Neutrophil (primary cell): ENCODE measurements at regions not wholly inside any gene's neighbourhood (a gene's known extent, or its start where the extent isn't known, plus 50 kb on each side); places are given as distances from the start of the nearest gene placed in this dataset.
"Not testable (repeated sequence)": the region's sequence is repeated elsewhere in the genome, so short reads cannot be mapped to it uniquely, and the experiment has no call there.

ENCODE experiments used
- H3K27ac ChIP-seq: fragments of 200-600 bp; sonication (generic); 2 replicates; pipeline ENCODE4 v1.5.1; 2016; ENCODE audit warnings: mild to moderate bottlenecking, moderate library complexity
- H3K27me3 ChIP-seq: fragments of 200-600 bp; sonication (generic); 2 replicates; pipeline ENCODE4 v1.6.0; 2016; ENCODE audit warnings: mild to moderate bottlenecking
- H3K36me3 ChIP-seq: fragments of 200-600 bp; sonication (generic); 2 replicates; pipeline ENCODE4 v1.5.1; 2017
- H3K4me1 ChIP-seq, 2 experiments: fragments of 200-600 bp in 1 of 2; sonication (generic) in 1 of 2; 1 replicate in 1 of 2; 2 replicates in 1 of 2; pipeline versions ENCODE4 v1.5.1 to v1.6.1; 2013 to 2016; ENCODE audit warnings: low read depth in 1 of 2, low read length in 1 of 2, mild to moderate bottlenecking in 1 of 2, moderate library complexity in 1 of 2; ENCODE audit not compliant: control insufficient read depth in 1 of 2, insufficient read depth in 1 of 2
- H3K4me3 ChIP-seq, 2 experiments: fragments of 200-600 bp in 1 of 2; sonication (generic) in 1 of 2; 1 replicate in 1 of 2; 2 replicates in 1 of 2; pipeline ENCODE4 v1.5.1; 2013 to 2016; ENCODE audit warnings: low read depth in 1 of 2, low read length in 1 of 2, mild to moderate bottlenecking in 1 of 2, moderate library complexity in 1 of 2
- H3K9me3 ChIP-seq: fragments of 200-600 bp; sonication (generic); 2 replicates; pipeline ENCODE4 v1.5.1; 2016
- CTCF ChIP-seq: fragments of 200-600 bp; sonication (generic); IDR thresholded peaks from 2 replicates; pipeline ENCODE4 v1.5.1; 2016; ENCODE audit warnings: antibody characterized with exemption

GRCh38 chr5:177894681-177895453 lies 101.2 kb downstream of the PROP1 start:
- H3K27ac ChIP-seq, H3K4me3 ChIP-seq, H3K4me1 ChIP-seq, H3K9me3 ChIP-seq, H3K27me3 ChIP-seq, H3K36me3 ChIP-seq: not testable (repeated sequence)

- not testable (repeated sequence) for H3K27ac ChIP-seq, H3K36me3 ChIP-seq, H3K27me3 ChIP-seq, H3K9me3 ChIP-seq, H3K4me3 ChIP-seq, H3K4me1 ChIP-seq
Measured at GRCh38 chr5:177892357-177892665, 103.7 kb downstream of the PROP1 start.

GRCh38 chr5:177891547-177892356 lies 104.3 kb downstream of the PROP1 start:
- H3K36me3 ChIP-seq, H3K4me1 ChIP-seq, H3K27me3 ChIP-seq, H3K27ac ChIP-seq, H3K4me3 ChIP-seq, H3K9me3 ChIP-seq: not testable (repeated sequence)
- TF ChIP-seq CTCF, result peak; percentile 37

GRCh38 chr5:177883295-177883694 lies 100.6 kb upstream of the FAM153A start:
- H3K27me3 ChIP-seq, H3K27ac ChIP-seq, H3K4me1 ChIP-seq, H3K36me3 ChIP-seq, H3K4me3 ChIP-seq, H3K9me3 ChIP-seq: not testable (repeated sequence)

- H3K9me3 ChIP-seq, H3K4me1 ChIP-seq, H3K36me3 ChIP-seq, H3K27ac ChIP-seq, H3K27me3 ChIP-seq: not testable (repeated sequence)
- peak overlapping the region in 1 of 2 experiments; percentile 29 for H3K4me3 ChIP-seq
Measured at GRCh38 chr5:177875900-177876238, 93.2 kb upstream of the FAM153A start.

- not testable (repeated sequence) for H3K36me3 ChIP-seq, H3K9me3 ChIP-seq, H3K27me3 ChIP-seq, H3K27ac ChIP-seq, H3K4me1 ChIP-seq
- H3K4me3 ChIP-seq, result peak overlapping the region; percentile 29 to 36
Measured at GRCh38 chr5:177875013-177875899, 92.6 kb upstream of the FAM153A start.

- H3K4me1 ChIP-seq, H3K9me3 ChIP-seq, H3K27ac ChIP-seq: not testable (repeated sequence)
Measured at GRCh38 chr5:177863822-177864446, 81.2 kb upstream of the FAM153A start.

GRCh38 chr5:177857642-177858200 lies 75.0 kb upstream of the FAM153A start:
- H3K36me3 ChIP-seq, H3K4me1 ChIP-seq, H3K27ac ChIP-seq, H3K9me3 ChIP-seq, H3K4me3 ChIP-seq, H3K27me3 ChIP-seq: not testable (repeated sequence)

More at GRCh38 chr5:177863822-177864446, 81.2 kb upstream of the FAM153A start:
- H3K36me3 ChIP-seq, H3K27me3 ChIP-seq, H3K4me3 ChIP-seq: not testable (repeated sequence)

- H3K9me3 ChIP-seq, H3K4me1 ChIP-seq, H3K27me3 ChIP-seq, H3K4me3 ChIP-seq, H3K36me3 ChIP-seq, H3K27ac ChIP-seq: not testable (repeated sequence)
Measured at GRCh38 chr5:177856474-177856873, 73.8 kb upstream of the FAM153A start.

- H3K36me3 ChIP-seq, H3K27ac ChIP-seq, H3K4me1 ChIP-seq, H3K4me3 ChIP-seq, H3K9me3 ChIP-seq, H3K27me3 ChIP-seq: not testable (repeated sequence)
Measured at GRCh38 chr5:177847914-177848313, 65.2 kb upstream of the FAM153A start.

- not testable (repeated sequence) for H3K4me3 ChIP-seq, H3K27ac ChIP-seq, H3K27me3 ChIP-seq, H3K36me3 ChIP-seq, H3K4me1 ChIP-seq, H3K9me3 ChIP-seq
Measured at GRCh38 chr5:177846598-177846997, 63.9 kb upstream of the FAM153A start.

- H3K4me1 ChIP-seq, H3K4me3 ChIP-seq, H3K27me3 ChIP-seq, H3K36me3 ChIP-seq, H3K9me3 ChIP-seq, H3K27ac ChIP-seq: not testable (repeated sequence)
Measured at GRCh38 chr5:177845906-177846305, 63.2 kb upstream of the FAM153A start.
